Heart left ventricle (tissue), 16 donors: ENCODE measurements at regions not wholly inside any gene's neighbourhood (a gene's known extent, or its start where the extent isn't known, plus 50 kb on each side); places are given as distances from the start of the nearest gene placed in this dataset.
A peak's percentile ranks its signal among the peaks of the same experiment; 100 is the strongest.

Source experiments
- ATAC-seq, 4 donors: fragments of 200-7000 bp; cut with Tn5 transposase; one replicate each; pipeline ENCODE4 v1.9.1; 2020 to 2022; ENCODE audit warnings: moderate library complexity in 4 of 4, mild to moderate bottlenecking in 3 of 4, moderate number of reproducible peaks in 1 of 4
- DNase-seq, 5 donors: peaks; one replicate each; pipeline ENCODE4 v3.0.0-alpha.2; 2020
- H3K27ac ChIP-seq, 12 donors: fragments of 200-600 bp; sonication (generic) in 4 of 12; one replicate each; pipeline versions ENCODE4 v1.5.0 to v1.8.0; 2016 to 2022; ENCODE audit warnings: mild to moderate bottlenecking in 2 of 12
- H3K27me3 ChIP-seq, 9 donors: fragments of 200-600 bp; sonication (generic) in 2 of 9; one replicate each; pipeline versions ENCODE4 v1.5.1 to v1.8.0; 2016 to 2022; ENCODE audit warnings: mild to moderate bottlenecking in 3 of 9
- H3K36me3 ChIP-seq, 9 donors: fragments of 200-600 bp; sonication (generic) in 2 of 9; one replicate each; pipeline versions ENCODE4 v1.5.0 to v1.8.0; 2018 to 2022; ENCODE audit warnings: mild to moderate bottlenecking in 2 of 9
- H3K4me1 ChIP-seq, 12 donors: fragments of 200-600 bp; sonication (generic) in 4 of 12; one replicate each; pipeline versions ENCODE4 v1.5.0 to v1.8.0; 2016 to 2022; ENCODE audit warnings: mild to moderate bottlenecking in 3 of 12
- H3K4me3 ChIP-seq, 12 donors: fragments of 200-600 bp; sonication (generic) in 4 of 12; one replicate each; pipeline versions ENCODE4 v1.5.0 to v1.8.0; 2017 to 2022; ENCODE audit warnings: mild to moderate bottlenecking in 9 of 12, moderate library complexity in 4 of 12
- H3K9me3 ChIP-seq, 12 donors: fragments of 200-600 bp; sonication (generic) in 4 of 12; one replicate each; pipeline versions ENCODE4 v1.5.0 to v1.8.0; 2016 to 2022; ENCODE audit warnings: mild to moderate bottlenecking in 1 of 12
- CTCF ChIP-seq, 12 donors: fragments of 200-600 bp; sonication (generic) in 4 of 12; IDR thresholded peaks; one replicate each; pipeline versions ENCODE4 v1.5.0 to v1.8.0; 2018 to 2022; ENCODE audit warnings: antibody characterized with exemption in 12 of 12, mild to moderate bottlenecking in 5 of 12
- POLR2A ChIP-seq, 2 donors: fragments of 450-650 bp; IDR thresholded peaks; one replicate each; pipeline ENCODE4 v1.6.1; 2017; ENCODE audit warnings: antibody characterized with exemption in 2 of 2, mild to moderate bottlenecking in 2 of 2, moderate library complexity in 2 of 2
- WGBS, 4 donors: extraction: QIAGEN DNeasy Blood & Tissue Kit in 2 of 4; methylation state at CpG; one replicate each; pipeline versions ENCODE4 v1.1.5 to v1.1.7; 2013 to 2018; 5-methylcytosine and 5-hydroxymethylcytosine counted together
- intact Hi-C, 10 donors: fragments of 100-400 bp; cut with DNase I; formaldehyde crosslinking; loops; one replicate each; pipeline versions ENCODE4 v1.11.1 to v1.14.2; 2022
- donor health status: ischemic (EF 13 %, LVEDD 7.1; RV severe dilation, severe dysfunction).
- donor health status: healthy with polysubstance abuse.
- donor health status: DM: no; HTN: yes; CAD: no.
- donor health status: DM: no; HTN: no; CAD: no.
- donor health status: ischemic (EF 25% LVEDD 6.9; RV normal size, moderate dysfunction).
- donor health status: ischemic (EF 25% LVEDD 5.7; RV mildly dilated, moderate dysfunction).
- donor health status: healthy.
- donor health status: DM: yes; HTN: yes; CAD: no.
- donor health status: ischemic (EF 35%, LVEDD 5.7; RV mildly dilated, moderate dysfunction).
- donor health status: nonischemic (EF 11% LVEDD 7.7; RV severe dilation, severe dysfunction).
- donor health status: DM: yes; HTN: yes; CAD: no.
- donor health status: PGD.
- donor health status: ischemic (EF 29% LVEDD 5.4; RV normal size, mild dysfunction).
- donor health status: nonischemic (EF 23%, LVEDD 6.1; RV moderate dilation, normal function).

DNA sequence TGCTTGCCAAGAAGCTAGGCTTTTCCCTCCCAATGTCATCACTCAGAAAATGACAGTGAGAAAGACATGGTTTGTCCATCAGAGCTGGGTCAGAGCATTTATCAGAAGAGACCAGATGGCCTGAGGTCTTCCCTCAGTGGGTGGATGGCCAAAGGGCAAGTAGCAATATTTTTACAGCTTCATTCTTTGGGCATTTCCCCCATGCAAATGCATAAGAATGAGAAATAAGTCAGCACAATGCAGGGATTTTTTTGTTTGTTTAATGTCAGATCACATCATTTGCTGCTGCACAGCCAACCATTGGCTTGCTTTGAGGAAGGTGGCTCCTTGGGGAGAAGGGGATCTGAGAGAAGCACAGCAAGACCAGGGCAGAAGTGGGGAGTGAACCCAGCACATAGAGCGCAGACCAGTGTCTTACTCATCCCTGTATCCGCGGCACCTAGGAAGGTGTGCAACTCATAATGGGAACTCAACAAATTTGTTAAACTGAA, 209.6 kb downstream of the SEMA6A start:
- no peak overlapping the region for H3K4me3 ChIP-seq
- 60 to 81% (median 75%) methylated on average over 3 of the region's 3 CpGs for WGBS, 4 donors
- peaks cover 0 to 4% (median 0%) of the 10 kb centered on the region in 12 donors for H3K9me3 ChIP-seq
- TF ChIP-seq POLR2A (IDR thresholded peaks at IDR 0.05) (no peak), CTCF (IDR thresholded peaks at IDR 0.05) (no peak)
- ATAC-seq, result no peak
- peaks cover 0 to 25% (median 14%) of the 10 kb centered on the region in 12 donors for H3K4me1 ChIP-seq
- intact Hi-C loops, result loop anchor here in 3 of 10 donors (10.0 kb wide), 1 partner anchor 230 kb away; no protein-coding TSS in a partner anchor
- no peak overlapping the region for H3K27ac ChIP-seq
- H3K36me3 ChIP-seq, result no peaks in the 10 kb centered on the region
- no peaks in the 10 kb centered on the region for H3K27me3 ChIP-seq
- DNase-seq, result no peak

- DNase-seq (no peak), ATAC-seq (no peak)
- 96 to 99% (median 97%) methylated on average over 1 of the region's 1 CpG for WGBS, 4 donors
- Histone ChIP-seq H3K9me3 (peaks cover 0 to 4% (median 0%) of the 10 kb centered on the region in 12 donors), H3K4me1 (peaks cover 0 to 34% (median 26%) of the 10 kb centered on the region in 12 donors), H3K36me3 (no peaks in the 10 kb centered on the region), H3K27me3 (no peaks in the 10 kb centered on the region), H3K4me3 (no peak overlapping the region), H3K27ac (no peak overlapping the region)
- intact Hi-C loops, result loop anchor here in 3 of 10 donors (10.0 kb wide), 1 partner anchor 229 kb away; no protein-coding TSS in a partner anchor
- no peak for TF ChIP-seq POLR2A (IDR thresholded peaks at IDR 0.05)
- no peak for TF ChIP-seq CTCF (IDR thresholded peaks at IDR 0.05)
Measured at GRCh38 chr5:116363780-116364179, 210.8 kb downstream of the SEMA6A start.

DNA sequence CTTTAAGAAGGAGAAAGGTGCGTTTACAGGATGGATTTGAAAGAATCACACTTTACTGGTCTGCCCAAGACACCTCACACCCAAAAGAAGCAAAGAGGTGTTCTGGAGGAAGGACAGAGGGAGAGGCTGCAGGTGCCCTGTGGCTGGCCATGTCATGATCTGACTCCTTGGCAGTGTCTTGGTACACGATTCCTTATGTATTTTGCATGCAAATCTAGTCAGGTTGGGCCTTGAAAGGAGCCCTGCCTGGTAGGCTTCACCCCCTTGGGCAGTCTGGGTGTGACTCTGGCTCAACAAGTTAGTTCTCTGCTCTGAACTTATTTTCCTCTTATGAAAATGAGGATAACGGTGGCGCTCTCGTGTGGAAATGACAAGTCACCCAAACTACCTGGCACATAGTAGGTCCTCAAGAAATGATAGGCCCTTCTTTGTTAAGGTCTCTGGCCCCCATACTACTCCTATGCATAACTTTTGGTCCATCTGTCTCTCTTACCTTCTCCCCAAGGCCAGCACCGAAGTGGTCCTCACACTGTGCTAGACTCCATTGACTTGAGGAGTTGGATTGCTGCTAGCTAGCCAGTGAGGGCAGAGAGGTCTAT, 212.5 kb downstream of the SEMA6A start:
- no peak for DNase-seq
- H3K9me3 ChIP-seq, result peaks cover 0 to 4% (median 0%) of the 10 kb centered on the region in 12 donors
- H3K27me3 ChIP-seq, result no peaks in the 10 kb centered on the region
- H3K4me3 ChIP-seq, result peak overlapping the region in 8 of 12 donors; percentile 48 to 60 (median 52)
- ATAC-seq, result no peak
- H3K36me3 ChIP-seq, result no peaks in the 10 kb centered on the region
- peak overlapping the region in 2 of 12 donors; percentile 69 to 70 for H3K27ac ChIP-seq
- WGBS, 4 donors, result 89 to 94% (median 91%) methylated on average over 6 of the region's 6 CpGs
- H3K4me1 ChIP-seq, result peaks cover 0 to 43% (median 32%) of the 10 kb centered on the region in 12 donors
- intact Hi-C loops, result loop anchor here in 3 of 10 donors (10.0 kb wide), 1 partner anchor 227 kb away; no protein-coding TSS in a partner anchor
- TF ChIP-seq POLR2A (IDR thresholded peaks at IDR 0.05), result no peak
- peak in 1 of 12 donors; percentile 4 for TF ChIP-seq CTCF (IDR thresholded peaks at IDR 0.05)

DNA sequence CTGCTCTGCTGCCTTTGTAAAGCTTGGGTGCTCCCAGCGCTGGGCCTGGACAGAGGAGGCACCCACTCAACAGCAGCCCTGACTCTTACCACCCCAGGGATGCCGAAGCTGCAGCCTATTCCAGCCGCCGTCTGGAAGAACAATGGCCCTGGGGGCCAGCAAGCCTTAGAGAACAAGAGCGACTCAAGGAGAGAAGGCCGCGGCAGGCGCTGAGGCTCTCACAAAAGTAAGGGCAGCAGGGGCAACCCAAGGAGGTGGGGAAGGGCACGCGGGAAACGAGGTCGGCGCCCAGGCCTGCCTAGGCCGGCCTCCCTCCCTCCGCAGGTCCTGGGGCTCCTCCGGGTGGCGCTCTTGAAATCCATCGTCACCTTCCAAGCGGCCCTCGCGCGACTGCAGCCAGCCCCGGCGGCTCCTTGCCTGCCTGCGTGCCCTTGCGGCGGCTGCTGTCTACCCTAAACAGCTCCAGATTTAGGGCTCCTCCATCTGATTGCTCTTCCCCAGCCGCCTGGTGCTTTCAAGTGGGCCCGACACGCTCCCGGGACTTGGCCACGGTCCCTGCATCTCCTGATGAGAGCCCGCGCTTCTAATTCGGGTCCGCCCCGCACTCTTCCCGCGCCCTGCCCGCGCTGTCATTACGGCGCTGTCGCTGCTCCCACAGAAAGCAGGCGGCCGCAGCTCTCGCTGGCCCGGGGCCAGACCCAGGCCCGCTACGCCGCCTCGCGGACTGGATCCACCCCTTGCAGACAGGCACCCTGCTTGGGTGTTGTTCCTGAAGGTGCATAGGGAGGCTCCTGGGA, 213.3 kb downstream of the SEMA6A start:
- H3K27ac ChIP-seq, result peak overlapping the region in 10 of 12 donors; percentile 41 to 82 (median 67)
- peak overlapping the region; percentile 6 to 60 (median 48) for H3K4me3 ChIP-seq
- DNase-seq, result peak; percentile 51 to 81 (median 70)
- H3K4me1 ChIP-seq, result peaks cover 0 to 43% (median 32%) of the 10 kb centered on the region in 12 donors
- ATAC-seq, result peak; percentile 26 to 77 (median 73)
- H3K36me3 ChIP-seq, result no peaks in the 10 kb centered on the region
- intact Hi-C loops, result loop anchor here in 3 of 10 donors (10.0 kb wide), 1 partner anchor 227 kb away; no protein-coding TSS in a partner anchor
- no peaks in the 10 kb centered on the region for H3K27me3 ChIP-seq
- 22 to 35% (median 32%) methylated on average over 45 to 53 of the region's 53 CpGs for WGBS, 4 donors
- TF ChIP-seq POLR2A (IDR thresholded peaks at IDR 0.05) (no peak), CTCF (IDR thresholded peaks at IDR 0.05) (peak in 11 of 12 donors; percentile 7 to 59 (median 39))
- H3K9me3 ChIP-seq, result peaks cover 0 to 4% (median 0%) of the 10 kb centered on the region in 12 donors
